Large intestine (tissue), 3 donors: ENCODE measurements at regions not wholly inside any gene's neighbourhood (a gene's known extent, or its start where the extent isn't known, plus 50 kb on each side); places are given as distances from the start of the nearest gene placed in this dataset.

Source experiments
- DNase-seq, 2 donors: peaks; one replicate each; pipeline versions ENCODE4 v3.0.0 to v3.0.0-alpha.2; 2013
- H3K27ac ChIP-seq: one replicate; pipeline ENCODE4 v1.5.1; 2013; ENCODE audit warnings: low read length
- H3K27me3 ChIP-seq: 2 replicates; pipeline ENCODE4 v1.6.1; 2013; ENCODE audit warnings: low read length; ENCODE audit not compliant: control insufficient read depth, insufficient read depth
- H3K36me3 ChIP-seq: 2 replicates; pipeline ENCODE4 v1.6.1; 2013; ENCODE audit warnings: low read length; ENCODE audit not compliant: control insufficient read depth, insufficient read depth
- H3K4me1 ChIP-seq: one replicate; pipeline ENCODE4 v1.6.1; 2013; ENCODE audit warnings: low read length; ENCODE audit not compliant: control insufficient read depth, insufficient read depth
- H3K4me3 ChIP-seq: one replicate; pipeline ENCODE4 v1.5.1; 2013; ENCODE audit warnings: low read length
- H3K9me3 ChIP-seq: one replicate; pipeline ENCODE4 v1.6.1; 2013; ENCODE audit warnings: mild to moderate bottlenecking, low read depth, low read length, moderate library complexity; ENCODE audit not compliant: control insufficient read depth
- WGBS: methylation state at CpG from one replicate; pipeline ENCODE4 v1.1.5; 2013; ENCODE audit warnings: low lambda C conversion rate; ENCODE audit not compliant: insufficient coverage; 5-methylcytosine and 5-hydroxymethylcytosine counted together

GRCh38 chr2:146950911-146951310 is 893.9 kb upstream of the ACVR2A start:
- DNase-seq, result no peak
- Histone ChIP-seq H3K4me1 (no peaks in the 10 kb centered on the region), H3K27me3 (no peaks in the 10 kb centered on the region), H3K36me3 (no peaks in the 10 kb centered on the region), H3K27ac (no peak overlapping the region), H3K4me3 (no peak overlapping the region), H3K9me3 (no peaks in the 10 kb centered on the region)
- 80% methylated on average over 1 of the region's 4 CpGs for WGBS

- no peak overlapping the region for H3K27ac ChIP-seq
- no peaks in the 10 kb centered on the region for H3K9me3 ChIP-seq
- H3K4me1 ChIP-seq, result no peaks in the 10 kb centered on the region
- no peaks in the 10 kb centered on the region for H3K27me3 ChIP-seq
- H3K36me3 ChIP-seq, result no peaks in the 10 kb centered on the region
- WGBS, result 95% methylated on average over 2 of the region's 3 CpGs
- DNase-seq, result no peak
- H3K4me3 ChIP-seq, result no peak overlapping the region
Measured at GRCh38 chr2:146950361-146950760, 894.5 kb upstream of the ACVR2A start.

GRCh38 chr2:146949400-146949799 is 895.4 kb upstream of the ACVR2A start:
- Histone ChIP-seq H3K4me1 (no peaks in the 10 kb centered on the region), H3K9me3 (no peaks in the 10 kb centered on the region), H3K36me3 (no peaks in the 10 kb centered on the region), H3K4me3 (no peak overlapping the region), H3K27ac (no peak overlapping the region), H3K27me3 (no peaks in the 10 kb centered on the region)
- DNase-seq, result no peak
- 100% methylated on average over 1 of the region's 2 CpGs for WGBS

- Histone ChIP-seq H3K4me1 (no peaks in the 10 kb centered on the region), H3K9me3 (no peaks in the 10 kb centered on the region), H3K27me3 (no peaks in the 10 kb centered on the region), H3K4me3 (no peak overlapping the region), H3K27ac (no peak overlapping the region), H3K36me3 (no peaks in the 10 kb centered on the region)
- no CpG with 5 or more reads among the region's 4 CpGs for WGBS
- DNase-seq, result no peak
Measured at GRCh38 chr2:146944601-146945000, 900.2 kb upstream of the ACVR2A start.

- H3K27ac ChIP-seq, result no peak overlapping the region
- no peaks in the 10 kb centered on the region for H3K4me1 ChIP-seq
- H3K36me3 ChIP-seq, result no peaks in the 10 kb centered on the region
- H3K4me3 ChIP-seq, result no peak overlapping the region
- WGBS, result 80% methylated on average over 1 of the region's 5 CpGs
- no peak for DNase-seq
- H3K9me3 ChIP-seq, result no peaks in the 10 kb centered on the region
- no peaks in the 10 kb centered on the region for H3K27me3 ChIP-seq
Measured at GRCh38 chr2:146939991-146940685, 904.7 kb upstream of the ACVR2A start.

GRCh38 chr2:146934921-146935320 is 909.9 kb upstream of the ACVR2A start:
- DNase-seq, result no peak
- H3K36me3 ChIP-seq, result no peaks in the 10 kb centered on the region

GRCh38 chr2:146931109-146931508 is 913.7 kb upstream of the ACVR2A start:
- Histone ChIP-seq H3K4me1 (no peaks in the 10 kb centered on the region), H3K4me3 (no peak overlapping the region), H3K27me3 (no peaks in the 10 kb centered on the region), H3K9me3 (peaks cover 3% of the 10 kb centered on the region), H3K27ac (no peak overlapping the region), H3K36me3 (no peaks in the 10 kb centered on the region)
- no CpG with 5 or more reads among the region's 5 CpGs for WGBS
- peak; percentile 26 to 58 for DNase-seq

More at GRCh38 chr2:146934921-146935320, 909.9 kb upstream of the ACVR2A start:
- H3K27ac ChIP-seq, result no peak overlapping the region
- H3K27me3 ChIP-seq, result no peaks in the 10 kb centered on the region
- no CpG with 5 or more reads among the region's 1 CpG for WGBS
- peaks cover 3% of the 10 kb centered on the region for H3K9me3 ChIP-seq
- no peak overlapping the region for H3K4me3 ChIP-seq
- H3K4me1 ChIP-seq, result no peaks in the 10 kb centered on the region

- no peaks in the 10 kb centered on the region for H3K4me1 ChIP-seq
- WGBS, result 40% methylated on average over 1 of the region's 3 CpGs
- no peak overlapping the region for H3K4me3 ChIP-seq
- H3K27me3 ChIP-seq, result no peaks in the 10 kb centered on the region
- peak; percentile 32 to 46 for DNase-seq
- no peaks in the 10 kb centered on the region for H3K36me3 ChIP-seq
- no peak overlapping the region for H3K27ac ChIP-seq
- H3K9me3 ChIP-seq, result no peaks in the 10 kb centered on the region
Measured at GRCh38 chr2:146927080-146927711, 917.6 kb upstream of the ACVR2A start.

- DNase-seq, result no peak
- H3K27ac ChIP-seq, result peak overlapping the region; percentile 15
- no peak overlapping the region for H3K4me3 ChIP-seq
- H3K27me3 ChIP-seq, result no peaks in the 10 kb centered on the region
- H3K36me3 ChIP-seq, result no peaks in the 10 kb centered on the region
- H3K4me1 ChIP-seq, result peaks cover 3% of the 10 kb centered on the region
- no CpG with 5 or more reads among the region's 2 CpGs for WGBS
- H3K9me3 ChIP-seq, result no peaks in the 10 kb centered on the region
Measured at GRCh38 chr2:146918280-146918679, 926.5 kb upstream of the ACVR2A start.

GRCh38 chr2:146917431-146918042 is 927.3 kb upstream of the ACVR2A start:
- no CpG with 5 or more reads among the region's 1 CpG for WGBS
- no peaks in the 10 kb centered on the region for H3K27me3 ChIP-seq
- H3K36me3 ChIP-seq, result no peaks in the 10 kb centered on the region
- no peak overlapping the region for H3K27ac ChIP-seq
- H3K4me1 ChIP-seq, result peaks cover 3% of the 10 kb centered on the region
- H3K9me3 ChIP-seq, result no peaks in the 10 kb centered on the region
- DNase-seq, result peak in 1 of 2 donors; percentile 40
- H3K4me3 ChIP-seq, result no peak overlapping the region
